IMR-90 (cell line): ENCODE measurements at regions not wholly inside any gene's neighbourhood (a gene's known extent, or its start where the extent isn't known, plus 50 kb on each side); places are given as distances from the start of the nearest gene placed in this dataset.

Source experiments
- ATAC-seq: fragments of 200-7000 bp; cut with Tn5 transposase; 2 replicates; pipeline ENCODE4 v1.9.1; 2020; ENCODE audit warnings: low read depth, mild to moderate bottlenecking, moderate library complexity
- BruUV-seq: library from RNA; stranded (reverse); fragments of 400-500 nt; replicated peaks from 2 replicates; lab custom pipeline; 2021; lab: Mats Ljungman, UMichigan
- CTCF ChIA-PET: fragments of 300-600 bp; formaldehyde crosslinking; extraction: SDS; loops from one replicate; lab custom pipeline; 2021; ENCODE audit warnings: antibody characterized with exemption; lab: Yijun Ruan, JAX
- POLR2A ChIA-PET: fragments of 300-600 bp; sonication (Branson Sonifier 250); formaldehyde crosslinking; loops from one replicate; lab custom pipeline; 2022; ENCODE audit warnings: antibody characterized with exemption; ENCODE audit not compliant: unreplicated experiment; lab: Charles Lee
- DNase-seq: peaks from one replicate; pipeline ENCODE4 v3.0.0; 2013
- H2AFZ ChIP-seq: replicated peaks from 2 replicates; pipeline ENCODE3; 2013; ENCODE audit warnings: low read length, mild to moderate bottlenecking; ENCODE audit not compliant: poor library complexity
- H2AK5ac ChIP-seq: 2 replicates; pipeline ENCODE4 v1.6.1; 2013; ENCODE audit warnings: low read depth, low read length, inconsistent platforms
- H2AK9ac ChIP-seq: replicated peaks from 2 replicates; pipeline ENCODE3; 2013; ENCODE audit warnings: mild to moderate bottlenecking, low read depth, low read length, moderate library complexity; ENCODE audit not compliant: poor library complexity
- H2BK120ac ChIP-seq: 2 replicates; pipeline ENCODE4 v1.6.1; 2013; ENCODE audit warnings: low read depth, low read length, inconsistent platforms
- H2BK15ac ChIP-seq: 3 replicates; pipeline ENCODE4 v1.6.1; 2013; ENCODE audit warnings: low read depth, low read length, inconsistent platforms
- H2BK20ac ChIP-seq: 2 replicates; pipeline ENCODE4 v1.6.1; 2013; ENCODE audit warnings: low read depth, mild to moderate bottlenecking, inconsistent platforms, low read length, moderate library complexity
- H2BK5ac ChIP-seq: 2 replicates; pipeline ENCODE4 v1.6.1; 2013; ENCODE audit warnings: mild to moderate bottlenecking, low read depth, low read length, inconsistent platforms; ENCODE audit not compliant: poor library complexity, severe bottlenecking
- H3K14ac ChIP-seq: replicated peaks from 2 replicates; pipeline ENCODE4 v1.6.1; 2013; ENCODE audit warnings: low read depth, low read length, inconsistent platforms
- H3K18ac ChIP-seq: 2 replicates; pipeline ENCODE4 v1.6.1; 2013; ENCODE audit warnings: low read depth, low read length, control low read depth
- H3K23ac ChIP-seq: 2 replicates; pipeline ENCODE4 v1.6.1; 2013; ENCODE audit warnings: low read depth, low read length, inconsistent platforms
- H3K27ac ChIP-seq: 2 replicates; pipeline ENCODE4 v1.5.1; 2013; ENCODE audit warnings: mild to moderate bottlenecking, control low read depth, low read length; ENCODE audit not compliant: insufficient read depth
- H3K27me3 ChIP-seq: 2 replicates; pipeline ENCODE4 v1.6.1; 2013; ENCODE audit warnings: low read length; ENCODE audit not compliant: control insufficient read depth, insufficient read depth
- H3K36me3 ChIP-seq: 2 replicates; pipeline ENCODE4 v1.6.1; 2013; ENCODE audit warnings: low read length, mixed read lengths; ENCODE audit not compliant: control insufficient read depth, insufficient read depth
- H3K4ac ChIP-seq: 2 replicates; pipeline ENCODE4 v1.6.1; 2013; ENCODE audit warnings: low read depth, low read length, inconsistent platforms
- H3K4me1 ChIP-seq: 2 replicates; pipeline ENCODE4 v1.6.1; 2013; ENCODE audit warnings: low read length, mixed read lengths; ENCODE audit not compliant: control insufficient read depth, insufficient read depth
- H3K4me2 ChIP-seq: 2 replicates; pipeline ENCODE4 v1.6.1; 2013; ENCODE audit warnings: low read depth, mild to moderate bottlenecking, control low read depth, low read length, moderate library complexity
- H3K4me3 ChIP-seq: 2 replicates; pipeline ENCODE4 v1.5.1; 2013; ENCODE audit warnings: low read depth, mild to moderate bottlenecking, control low read depth, low read length, moderate library complexity; ENCODE audit not compliant: insufficient read depth
- H3K56ac ChIP-seq: 2 replicates; pipeline ENCODE4 v1.6.1; 2013; ENCODE audit warnings: low read length, inconsistent platforms; ENCODE audit not compliant: insufficient read depth; ENCODE audit errors: extremely low read depth
- H3K79me1 ChIP-seq, 2 experiments: 2 replicates each; pipeline ENCODE4 v1.6.1; 2013; ENCODE audit warnings: low read length in 2 of 2, inconsistent platforms in 1 of 2, low read depth in 1 of 2
- H3K9ac ChIP-seq: 2 replicates; pipeline ENCODE4 v1.6.1; 2013; ENCODE audit warnings: low read depth, low read length, control low read depth
- H3K9me1 ChIP-seq: 2 replicates; pipeline ENCODE4 v1.6.1; 2013; ENCODE audit warnings: low read length, inconsistent platforms; ENCODE audit not compliant: insufficient read depth
- H3K9me3 ChIP-seq: 2 replicates; pipeline ENCODE4 v1.6.1; 2013; ENCODE audit warnings: low read length; ENCODE audit not compliant: control insufficient read depth, insufficient read depth
- H4K20me1 ChIP-seq: 2 replicates; pipeline ENCODE4 v1.6.1; 2013; ENCODE audit warnings: low read length, inconsistent platforms; ENCODE audit not compliant: insufficient read depth
- H4K5ac ChIP-seq: 2 replicates; pipeline ENCODE4 v1.6.1; 2013; ENCODE audit warnings: mild to moderate bottlenecking, low read depth, low read length, control low read depth
- H4K8ac ChIP-seq, 2 experiments: 2 replicates each; pipeline ENCODE4 v1.6.1; 2013; ENCODE audit warnings: low read depth in 2 of 2, low read length in 2 of 2, control low read depth in 1 of 2, inconsistent platforms in 1 of 2
- H4K91ac ChIP-seq: 2 replicates; pipeline ENCODE4 v1.6.1; 2013; ENCODE audit warnings: low read depth, low read length, inconsistent platforms; ENCODE audit not compliant: insufficient read depth
- BHLHE40 ChIP-seq: fragments of 150-350 bp; IDR thresholded peaks from 2 replicates; pipeline ENCODE4 v1.6.1; 2016; ENCODE audit warnings: mild to moderate bottlenecking, low read depth, low read length
- CHD1 ChIP-seq: IDR thresholded peaks from 2 replicates; pipeline ENCODE4 v1.6.1; 2012; ENCODE audit warnings: low read depth, low read length, improper control_type of control experiment
- FOS ChIP-seq: fragments of 150-350 bp; IDR thresholded peaks from 2 replicates; pipeline ENCODE4 v1.6.1; 2016; ENCODE audit warnings: low read depth, low read length
- MAFK ChIP-seq: IDR thresholded peaks from 2 replicates; pipeline ENCODE4 v1.6.1; 2012; ENCODE audit warnings: low read depth, low read length, improper control_type of control experiment
- MAZ ChIP-seq: IDR thresholded peaks from 2 replicates; pipeline ENCODE4 v1.6.1; 2012; ENCODE audit warnings: low read depth, mild to moderate bottlenecking, low read length, improper control_type of control experiment, moderate library complexity, borderline replicate concordance
- MXI1 ChIP-seq: IDR thresholded peaks from 2 replicates; pipeline ENCODE4 v1.6.1; 2012; ENCODE audit warnings: low read depth, mild to moderate bottlenecking, low read length, moderate library complexity, borderline replicate concordance
- NFE2L2 ChIP-seq: fragments of 150-350 bp; IDR thresholded peaks from 2 replicates; pipeline ENCODE4 v1.6.1; 2016; ENCODE audit warnings: low read depth, mild to moderate bottlenecking, low read length
- POLR2A ChIP-seq: IDR thresholded peaks from 2 replicates; pipeline ENCODE4 v1.6.1; 2012; ENCODE audit warnings: mild to moderate bottlenecking, low read depth, low read length
- RAD21 ChIP-seq: IDR thresholded peaks from 2 replicates; pipeline ENCODE4 v1.6.1; 2012; ENCODE audit warnings: low read length, improper control_type of control experiment
- RCOR1 ChIP-seq: IDR thresholded peaks from 2 replicates; pipeline ENCODE4 v1.6.1; 2012; ENCODE audit warnings: mild to moderate bottlenecking, low read length, improper control_type of control experiment; ENCODE audit not compliant: insufficient replicate concordance
- RFX5 ChIP-seq: IDR thresholded peaks from 2 replicates; pipeline ENCODE4 v1.8.0; 2012; ENCODE audit warnings: low read depth, mild to moderate bottlenecking, low read length, moderate library complexity
- SMC3 ChIP-seq: fragments of 150-350 bp; IDR thresholded peaks from 2 replicates; pipeline ENCODE4 v1.6.1; 2016; ENCODE audit warnings: low read depth, mild to moderate bottlenecking, antibody characterized with exemption, low read length, moderate library complexity
- WGBS, 2 experiments: methylation state at CpG; one replicate each; pipeline versions ENCODE4 v1.1.5 to v1.1.7; 2013; ENCODE audit warnings: missing lambda C conversion rate in 2 of 2; ENCODE audit not compliant: insufficient read length in 1 of 2; ENCODE audit errors: extremely low coverage in 2 of 2; 5-methylcytosine and 5-hydroxymethylcytosine counted together
- dilution Hi-C: fragments of 300-500 bp; cut with HindIII; formaldehyde crosslinking; loops from one replicate; pipeline ENCODE4 v1.14.3; 2018; ENCODE audit warnings: low sequenced_read_pairs; ENCODE audit not compliant: unreplicated experiment
- in situ Hi-C: fragments of 300-500 bp; cut with MboI; formaldehyde crosslinking; loops from 3 replicates; pipeline ENCODE4 v1.14.3; 2019; ENCODE audit warnings: low sequenced_read_pairs, inconsistent platforms, mixed read lengths
- intact Hi-C: fragments of 100-400 bp; cut with micrococcal nuclease; formaldehyde crosslinking; loops from 2 replicates; pipeline ENCODE4 v1.10.0; 2022
- TF ChIP-seq, protein P1 (sequence below): conservative IDR thresholded peaks from 2 replicates; pipeline ENCODE4 v1.5.1; 2012; ENCODE audit warnings: mild to moderate bottlenecking, low read depth, low read length, improper control_type of control experiment
- TF ChIP-seq, protein P2 (sequence below): fragments of 150-350 bp; IDR thresholded peaks from 2 replicates; pipeline ENCODE4 v1.6.1; 2017; ENCODE audit warnings: mild to moderate bottlenecking, antibody characterized with exemption, low read length, low read depth
- TF ChIP-seq, protein P3 (sequence below): fragments of 150-350 bp; IDR thresholded peaks from 2 replicates; pipeline ENCODE4 v1.6.1; 2016; ENCODE audit warnings: low read depth, mild to moderate bottlenecking, low read length, moderate library complexity, borderline replicate concordance

DNA sequence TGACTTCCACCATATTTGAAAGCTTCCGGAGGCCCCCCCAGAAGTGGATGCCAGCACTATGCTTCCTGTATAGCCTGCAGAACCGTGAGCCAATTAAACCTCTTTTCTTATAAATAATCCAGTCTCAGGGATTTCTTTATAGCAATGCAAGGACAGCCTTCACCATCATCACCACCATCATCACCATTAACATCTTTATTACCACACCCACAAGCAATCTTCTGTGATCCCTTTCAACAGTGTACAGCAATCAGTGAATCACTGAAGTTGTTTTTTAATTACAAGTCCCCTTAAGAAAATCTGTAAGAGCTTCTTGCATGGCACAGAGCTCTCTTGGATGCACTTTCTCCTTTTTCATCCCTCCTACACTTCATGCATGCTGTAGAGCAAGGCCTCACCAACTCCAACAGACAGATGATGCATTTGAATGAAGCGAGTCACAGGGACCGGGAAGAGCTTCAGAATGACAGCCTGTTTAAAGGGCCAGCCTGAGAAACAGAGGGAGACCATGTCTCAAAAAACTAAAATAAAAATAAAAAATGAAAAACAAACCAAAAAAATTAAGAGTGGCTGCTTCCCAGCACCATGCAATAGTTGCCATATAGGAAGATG is 83.6 kb upstream of the VASH1 start:
- H3K79me1 ChIP-seq, result no peaks in the 10 kb centered on the region
- H4K20me1 ChIP-seq, result no peaks in the 10 kb centered on the region
- no peak overlapping the region for H3K27ac ChIP-seq
- no peak overlapping the region for H2BK15ac ChIP-seq
- no peak for ATAC-seq
- H3K9ac ChIP-seq, result no peak overlapping the region
- H3K56ac ChIP-seq, result no peak overlapping the region
- no peak overlapping the region for H3K23ac ChIP-seq
- in situ Hi-C loops (no loop called here), dilution Hi-C loops (no loop called here), intact Hi-C loops (no loop called here)
- no peak overlapping the region for H2BK120ac ChIP-seq
- DNase-seq, result no peak
- H3K4me2 ChIP-seq, result no peak overlapping the region
- no peak overlapping the region for H3K14ac ChIP-seq
- no peak overlapping the region for H2AFZ ChIP-seq
- no peak overlapping the region for H4K91ac ChIP-seq
- no peak overlapping the region for H2BK20ac ChIP-seq
- no peak overlapping the region for H2AK9ac ChIP-seq
- no peak overlapping the region for H4K8ac ChIP-seq
- no TSS peak for BruUV-seq
- peaks cover 2% of the 10 kb centered on the region; the same call in 1 of the 2 replicates for H3K27me3 ChIP-seq
- H3K4me1 ChIP-seq, result no peaks in the 10 kb centered on the region
- no peak overlapping the region for H3K18ac ChIP-seq
- CTCF ChIA-PET, result no interaction called here
- H3K9me3 ChIP-seq, result no peaks in the 10 kb centered on the region
- no peaks in the 10 kb centered on the region for H3K36me3 ChIP-seq
- POLR2A ChIA-PET, result no interaction called here
- no peak overlapping the region for H2AK5ac ChIP-seq
- no peak overlapping the region for H3K4me3 ChIP-seq
- no peaks in the 10 kb centered on the region for H3K9me1 ChIP-seq
- WGBS, 2 experiments, result 80% methylated on average over 1 of the region's 4 CpGs; no CpG with 5 or more reads in 1 of the 2 experiments
- TF ChIP-seq MXI1, result no peak
- TF ChIP-seq MAZ, result no peak
- TF ChIP-seq CHD1, result no peak
- TF ChIP-seq, protein P1, sequence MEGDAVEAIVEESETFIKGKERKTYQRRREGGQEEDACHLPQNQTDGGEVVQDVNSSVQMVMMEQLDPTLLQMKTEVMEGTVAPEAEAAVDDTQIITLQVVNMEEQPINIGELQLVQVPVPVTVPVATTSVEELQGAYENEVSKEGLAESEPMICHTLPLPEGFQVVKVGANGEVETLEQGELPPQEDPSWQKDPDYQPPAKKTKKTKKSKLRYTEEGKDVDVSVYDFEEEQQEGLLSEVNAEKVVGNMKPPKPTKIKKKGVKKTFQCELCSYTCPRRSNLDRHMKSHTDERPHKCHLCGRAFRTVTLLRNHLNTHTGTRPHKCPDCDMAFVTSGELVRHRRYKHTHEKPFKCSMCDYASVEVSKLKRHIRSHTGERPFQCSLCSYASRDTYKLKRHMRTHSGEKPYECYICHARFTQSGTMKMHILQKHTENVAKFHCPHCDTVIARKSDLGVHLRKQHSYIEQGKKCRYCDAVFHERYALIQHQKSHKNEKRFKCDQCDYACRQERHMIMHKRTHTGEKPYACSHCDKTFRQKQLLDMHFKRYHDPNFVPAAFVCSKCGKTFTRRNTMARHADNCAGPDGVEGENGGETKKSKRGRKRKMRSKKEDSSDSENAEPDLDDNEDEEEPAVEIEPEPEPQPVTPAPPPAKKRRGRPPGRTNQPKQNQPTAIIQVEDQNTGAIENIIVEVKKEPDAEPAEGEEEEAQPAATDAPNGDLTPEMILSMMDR, result no peak
- TF ChIP-seq RAD21, result no peak
- TF ChIP-seq RCOR1, result no peak
- no peak for TF ChIP-seq MAFK
- no peak for TF ChIP-seq SMC3
- TF ChIP-seq BHLHE40, result no peak
- TF ChIP-seq, protein P2, sequence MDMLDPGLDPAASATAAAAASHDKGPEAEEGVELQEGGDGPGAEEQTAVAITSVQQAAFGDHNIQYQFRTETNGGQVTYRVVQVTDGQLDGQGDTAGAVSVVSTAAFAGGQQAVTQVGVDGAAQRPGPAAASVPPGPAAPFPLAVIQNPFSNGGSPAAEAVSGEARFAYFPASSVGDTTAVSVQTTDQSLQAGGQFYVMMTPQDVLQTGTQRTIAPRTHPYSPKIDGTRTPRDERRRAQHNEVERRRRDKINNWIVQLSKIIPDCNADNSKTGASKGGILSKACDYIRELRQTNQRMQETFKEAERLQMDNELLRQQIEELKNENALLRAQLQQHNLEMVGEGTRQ, result no peak
- TF ChIP-seq NFE2L2, result no peak
- TF ChIP-seq, protein P3, sequence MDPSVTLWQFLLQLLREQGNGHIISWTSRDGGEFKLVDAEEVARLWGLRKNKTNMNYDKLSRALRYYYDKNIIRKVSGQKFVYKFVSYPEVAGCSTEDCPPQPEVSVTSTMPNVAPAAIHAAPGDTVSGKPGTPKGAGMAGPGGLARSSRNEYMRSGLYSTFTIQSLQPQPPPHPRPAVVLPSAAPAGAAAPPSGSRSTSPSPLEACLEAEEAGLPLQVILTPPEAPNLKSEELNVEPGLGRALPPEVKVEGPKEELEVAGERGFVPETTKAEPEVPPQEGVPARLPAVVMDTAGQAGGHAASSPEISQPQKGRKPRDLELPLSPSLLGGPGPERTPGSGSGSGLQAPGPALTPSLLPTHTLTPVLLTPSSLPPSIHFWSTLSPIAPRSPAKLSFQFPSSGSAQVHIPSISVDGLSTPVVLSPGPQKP, result no peak
- TF ChIP-seq FOS, result no peak
- no peak for TF ChIP-seq RFX5
- no peak for TF ChIP-seq POLR2A
- H2BK5ac ChIP-seq, result no peak overlapping the region
- no peak overlapping the region for H3K4ac ChIP-seq
- no peak overlapping the region for H4K5ac ChIP-seq
